ENCODE measurements at regions not wholly inside any gene's neighbourhood (a gene's known extent, or its start where the extent isn't known, plus 50 kb on each side); places are given as distances from the start of the nearest gene placed in this dataset.
"Not testable (repeated sequence)": the region's sequence is repeated elsewhere in the genome, so short reads cannot be mapped to it uniquely, and the experiment has no call there.

DNA sequence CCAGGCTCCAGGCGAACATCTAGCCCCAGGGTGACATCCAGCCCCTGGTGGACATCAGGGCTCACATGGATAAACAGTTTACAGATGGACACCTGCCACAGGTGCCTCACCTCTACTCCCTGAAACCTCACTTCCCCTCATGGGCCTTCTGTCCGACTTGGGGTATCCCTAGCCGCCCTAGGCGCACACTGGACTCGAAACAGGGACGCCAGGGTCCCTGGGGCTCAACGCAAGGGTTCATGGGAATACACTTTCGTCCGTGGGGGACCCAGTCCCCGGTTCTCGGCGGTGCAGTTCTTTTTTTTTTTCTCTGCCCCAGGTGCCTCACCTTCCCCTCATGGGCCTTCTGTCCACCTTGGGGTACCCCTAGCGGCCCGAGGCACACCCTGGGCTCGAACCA lies 194.2 kb downstream of the POTEG start:
- H3K4me1 ChIP-seq (ENCODE audit: control insufficient read depth in 2 of 2, insufficient read depth in 1 of 2, low read depth in 1 of 2, low read length in 2 of 2); H3K4me3 ChIP-seq (ENCODE audit: low read length in 2 of 2); H3K27ac ChIP-seq (replicated peaks; ENCODE audit: low read length); H3K9ac ChIP-seq (ENCODE audit: low read depth, low read length, poor library complexity); H2BK15ac ChIP-seq (ENCODE audit: low read length); H3K36me3 ChIP-seq (replicated peaks in 1 of 2; ENCODE audit: control insufficient read depth in 2 of 2, insufficient read depth in 2 of 2, low read length in 2 of 2); H3K27me3 ChIP-seq (ENCODE audit: control insufficient read depth in 3 of 3, insufficient read depth in 3 of 3, low read depth in 1 of 3, low read length in 3 of 3); H2BK5ac ChIP-seq (ENCODE audit: low read length); H3K9me3 ChIP-seq (replicated peaks in 1 of 2; ENCODE audit: control insufficient read depth in 2 of 2, insufficient read depth in 1 of 2, low read depth in 1 of 2, low read length in 2 of 2); H3K23ac ChIP-seq (ENCODE audit: low read depth, low read length, poor library complexity); H4K91ac ChIP-seq (ENCODE audit: low read depth, low read length, poor library complexity); H3K79me1 ChIP-seq (ENCODE audit: low read depth, low read length); DNase-seq (ENCODE audit: low spot score); H3K14ac ChIP-seq (ENCODE audit: low read length); H2AK5ac ChIP-seq (ENCODE audit: low read depth, low read length); H2BK12ac ChIP-seq (ENCODE audit: low read length); H2AFZ ChIP-seq (ENCODE audit: low read length); H3K18ac ChIP-seq (ENCODE audit: low read length); H2BK120ac ChIP-seq (ENCODE audit: low read depth, low read length); H4K8ac ChIP-seq (ENCODE audit: low read depth, low read length); H3K4ac ChIP-seq (ENCODE audit: low read length); H3K4me2 ChIP-seq (ENCODE audit: insufficient read depth, low read length, poor library complexity, severe bottlenecking): not testable (repeated sequence)
- WGBS, 2 donors (ENCODE audit: extremely low coverage in 2 of 2, insufficient read length in 2 of 2, insufficient replicate concordance in 1 of 2): no CpG with 5 or more reads among the region's 15 CpGs

DNA sequence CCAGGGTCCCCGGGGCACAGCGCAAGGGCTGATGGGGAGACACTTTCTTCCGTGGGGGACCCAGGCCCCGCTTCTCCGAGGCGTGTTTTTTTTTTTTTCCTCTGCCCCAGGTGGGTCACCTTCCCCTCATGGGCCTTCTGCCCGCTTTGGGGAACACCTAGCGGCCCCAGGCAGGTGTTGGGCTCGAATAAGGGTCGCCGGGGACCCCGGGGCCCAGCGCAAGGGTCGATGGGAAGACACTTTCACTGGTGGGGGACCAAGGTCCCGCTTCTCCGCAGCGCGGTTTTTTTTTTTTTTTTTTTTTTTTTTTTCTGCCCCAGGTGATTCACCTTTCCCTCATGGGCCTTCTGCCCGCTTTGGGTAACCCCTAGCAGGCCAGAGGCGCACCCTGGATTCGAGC lies 193.8 kb downstream of the POTEG start:
- not testable (repeated sequence) for H3K4me1 ChIP-seq (ENCODE audit: control insufficient read depth in 2 of 2, insufficient read depth in 1 of 2, low read depth in 1 of 2, low read length in 2 of 2)

DNA sequence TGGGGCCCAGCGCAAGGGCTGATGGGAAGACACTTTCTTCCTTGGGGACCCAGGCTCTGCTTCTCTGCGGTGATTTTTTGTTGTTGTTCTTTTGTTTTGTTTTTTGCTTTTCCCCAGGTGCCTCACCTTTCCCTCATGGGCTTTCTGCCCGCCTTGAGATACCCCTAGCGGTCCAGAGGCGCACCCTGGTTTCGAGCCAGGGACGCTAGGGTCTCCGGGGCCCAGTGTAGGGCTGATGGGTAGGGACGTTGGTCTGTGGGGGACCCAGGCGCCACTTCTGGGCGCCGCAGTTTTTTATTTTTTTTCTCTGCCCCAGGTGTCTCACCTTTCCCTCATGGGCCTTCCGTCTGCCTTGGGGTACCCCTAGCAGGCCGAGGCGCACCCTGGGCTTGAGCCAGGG lies 192.7 kb downstream of the POTEG start:
- not testable (repeated sequence) for H4K8ac ChIP-seq (ENCODE audit: low read depth, low read length); H2AK5ac ChIP-seq (ENCODE audit: low read depth, low read length); H3K4me3 ChIP-seq (ENCODE audit: low read length in 2 of 2); H3K4me1 ChIP-seq (ENCODE audit: control insufficient read depth in 2 of 2, insufficient read depth in 1 of 2, low read depth in 1 of 2, low read length in 2 of 2); H3K36me3 ChIP-seq (replicated peaks in 1 of 2; ENCODE audit: control insufficient read depth in 2 of 2, insufficient read depth in 2 of 2, low read length in 2 of 2); H2BK15ac ChIP-seq (ENCODE audit: low read length); H3K23ac ChIP-seq (ENCODE audit: low read depth, low read length, poor library complexity); H2AFZ ChIP-seq (ENCODE audit: low read length); H2BK120ac ChIP-seq (ENCODE audit: low read depth, low read length); H3K9me3 ChIP-seq (replicated peaks in 1 of 2; ENCODE audit: control insufficient read depth in 2 of 2, insufficient read depth in 1 of 2, low read depth in 1 of 2, low read length in 2 of 2); H3K14ac ChIP-seq (ENCODE audit: low read length); H3K18ac ChIP-seq (ENCODE audit: low read length); H2BK12ac ChIP-seq (ENCODE audit: low read length); H3K9ac ChIP-seq (ENCODE audit: low read depth, low read length, poor library complexity); H3K27me3 ChIP-seq (ENCODE audit: control insufficient read depth in 3 of 3, insufficient read depth in 3 of 3, low read depth in 1 of 3, low read length in 3 of 3); H4K91ac ChIP-seq (ENCODE audit: low read depth, low read length, poor library complexity); H3K79me1 ChIP-seq (ENCODE audit: low read depth, low read length); H2BK5ac ChIP-seq (ENCODE audit: low read length); DNase-seq (ENCODE audit: low spot score); H3K4ac ChIP-seq (ENCODE audit: low read length); H3K4me2 ChIP-seq (ENCODE audit: insufficient read depth, low read length, poor library complexity, severe bottlenecking); H3K27ac ChIP-seq (replicated peaks; ENCODE audit: low read length)
- WGBS, 2 donors (ENCODE audit: extremely low coverage in 2 of 2, insufficient read length in 2 of 2, insufficient replicate concordance in 1 of 2): no CpG with 5 or more reads among the region's 15 CpGs

More for the DNA sequence above, 193.8 kb downstream of the POTEG start:
- H2AFZ ChIP-seq (ENCODE audit: low read length); H2BK12ac ChIP-seq (ENCODE audit: low read length); DNase-seq (ENCODE audit: low spot score); H2BK5ac ChIP-seq (ENCODE audit: low read length); H3K18ac ChIP-seq (ENCODE audit: low read length); H3K9ac ChIP-seq (ENCODE audit: low read depth, low read length, poor library complexity); H3K4me2 ChIP-seq (ENCODE audit: insufficient read depth, low read length, poor library complexity, severe bottlenecking); H3K36me3 ChIP-seq (replicated peaks in 1 of 2; ENCODE audit: control insufficient read depth in 2 of 2, insufficient read depth in 2 of 2, low read length in 2 of 2); H3K9me3 ChIP-seq (replicated peaks in 1 of 2; ENCODE audit: control insufficient read depth in 2 of 2, insufficient read depth in 1 of 2, low read depth in 1 of 2, low read length in 2 of 2); H3K27ac ChIP-seq (replicated peaks; ENCODE audit: low read length); H2BK120ac ChIP-seq (ENCODE audit: low read depth, low read length); H4K8ac ChIP-seq (ENCODE audit: low read depth, low read length); H3K4ac ChIP-seq (ENCODE audit: low read length); H4K91ac ChIP-seq (ENCODE audit: low read depth, low read length, poor library complexity); H3K23ac ChIP-seq (ENCODE audit: low read depth, low read length, poor library complexity); H2BK15ac ChIP-seq (ENCODE audit: low read length); H3K4me3 ChIP-seq (ENCODE audit: low read length in 2 of 2); H3K79me1 ChIP-seq (ENCODE audit: low read depth, low read length); H3K14ac ChIP-seq (ENCODE audit: low read length); H3K27me3 ChIP-seq (ENCODE audit: control insufficient read depth in 3 of 3, insufficient read depth in 3 of 3, low read depth in 1 of 3, low read length in 3 of 3); H2AK5ac ChIP-seq (ENCODE audit: low read depth, low read length): not testable (repeated sequence)
- WGBS, 2 donors (ENCODE audit: extremely low coverage in 2 of 2, insufficient read length in 2 of 2, insufficient replicate concordance in 1 of 2): no CpG with 5 or more reads among the region's 21 CpGs

DNA sequence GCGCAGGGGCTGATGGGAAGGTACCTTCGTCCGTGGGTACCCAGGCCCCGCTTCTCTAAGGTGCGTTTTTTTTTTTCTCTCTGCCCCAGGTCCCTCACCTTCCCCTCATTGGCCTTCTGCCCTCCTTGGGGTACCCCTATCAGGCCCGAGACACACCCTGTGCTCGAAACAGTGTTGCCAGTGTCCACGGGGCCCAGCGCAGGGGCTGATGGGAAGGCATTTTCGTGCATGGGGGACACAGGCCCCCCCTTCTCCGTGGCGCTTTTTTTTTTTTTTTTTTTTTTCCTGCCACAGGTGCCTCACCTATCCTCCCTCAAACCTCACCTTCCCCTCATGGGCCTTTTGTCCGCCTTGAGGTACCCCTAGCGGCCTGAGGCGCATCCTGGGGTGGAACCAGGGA lies 191.6 kb downstream of the POTEG start:
- H3K27me3 ChIP-seq (ENCODE audit: control insufficient read depth in 3 of 3, insufficient read depth in 3 of 3, low read depth in 1 of 3, low read length in 3 of 3); H2AK5ac ChIP-seq (ENCODE audit: low read depth, low read length); H3K18ac ChIP-seq (ENCODE audit: low read length); H3K4me3 ChIP-seq (ENCODE audit: low read length in 2 of 2); H2BK12ac ChIP-seq (ENCODE audit: low read length); H3K4me2 ChIP-seq (ENCODE audit: insufficient read depth, low read length, poor library complexity, severe bottlenecking); DNase-seq (ENCODE audit: low spot score); H4K91ac ChIP-seq (ENCODE audit: low read depth, low read length, poor library complexity); H3K9me3 ChIP-seq (replicated peaks in 1 of 2; ENCODE audit: control insufficient read depth in 2 of 2, insufficient read depth in 1 of 2, low read depth in 1 of 2, low read length in 2 of 2); H3K4ac ChIP-seq (ENCODE audit: low read length); H3K23ac ChIP-seq (ENCODE audit: low read depth, low read length, poor library complexity); H2AFZ ChIP-seq (ENCODE audit: low read length); H4K8ac ChIP-seq (ENCODE audit: low read depth, low read length); H3K27ac ChIP-seq (replicated peaks; ENCODE audit: low read length); H2BK15ac ChIP-seq (ENCODE audit: low read length); H3K9ac ChIP-seq (ENCODE audit: low read depth, low read length, poor library complexity); H3K79me1 ChIP-seq (ENCODE audit: low read depth, low read length); H3K14ac ChIP-seq (ENCODE audit: low read length); H3K36me3 ChIP-seq (replicated peaks in 1 of 2; ENCODE audit: control insufficient read depth in 2 of 2, insufficient read depth in 2 of 2, low read length in 2 of 2); H2BK120ac ChIP-seq (ENCODE audit: low read depth, low read length); H3K4me1 ChIP-seq (ENCODE audit: control insufficient read depth in 2 of 2, insufficient read depth in 1 of 2, low read depth in 1 of 2, low read length in 2 of 2); H2BK5ac ChIP-seq (ENCODE audit: low read length): not testable (repeated sequence)
- no CpG with 5 or more reads among the region's 15 CpGs for WGBS, 2 donors (ENCODE audit: extremely low coverage in 2 of 2, insufficient read length in 2 of 2, insufficient replicate concordance in 1 of 2)
